ENCODE measurements at regions not wholly inside any gene's neighbourhood (a gene's known extent, or its start where the extent isn't known, plus 50 kb on each side); places are given as distances from the start of the nearest gene placed in this dataset.
"Not testable (repeated sequence)": the region's sequence is repeated elsewhere in the genome, so short reads cannot be mapped to it uniquely, and the experiment has no call there.

DNA sequence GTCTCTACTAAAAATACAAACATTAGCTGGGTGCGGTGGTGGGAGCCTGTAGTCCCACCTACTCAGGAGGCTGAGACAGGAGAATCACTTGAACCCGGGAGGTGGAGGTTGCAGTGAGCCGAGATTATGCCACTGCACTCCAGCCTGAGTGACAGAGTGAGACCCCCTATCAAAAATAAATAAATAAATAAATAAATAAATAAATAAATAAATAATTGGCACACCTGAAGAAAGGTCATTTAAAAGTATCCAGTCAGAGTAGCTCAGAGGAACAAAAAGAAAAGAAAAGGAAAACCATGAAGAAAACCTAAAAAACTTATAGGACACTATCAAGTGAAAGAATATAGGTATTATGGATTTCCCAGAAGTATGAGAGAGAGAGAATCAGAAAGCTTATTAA lies 330.1 kb upstream of the AR start:
- DNase-seq, result not testable (repeated sequence)

DNA sequence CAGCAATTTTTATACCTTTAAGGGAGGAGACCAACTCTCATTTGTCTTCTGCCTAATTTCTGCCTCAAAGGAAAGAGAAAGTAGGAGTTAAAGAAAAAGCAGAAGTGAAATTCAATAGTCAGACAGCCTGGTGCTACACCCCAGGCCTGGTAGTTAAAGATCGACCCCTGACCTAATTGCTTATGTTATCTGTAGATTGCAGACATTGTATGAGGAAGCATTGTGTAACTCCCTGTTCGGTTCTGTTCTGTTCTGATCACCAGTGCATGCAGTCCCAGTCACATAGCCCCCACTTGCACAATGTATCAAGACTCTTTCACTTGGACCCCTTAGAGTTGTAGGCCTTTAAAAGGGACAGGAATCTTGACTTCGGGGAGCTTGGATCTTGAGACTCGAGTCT lies 335.9 kb upstream of the AR start:
- DNase-seq, result no peak

DNA sequence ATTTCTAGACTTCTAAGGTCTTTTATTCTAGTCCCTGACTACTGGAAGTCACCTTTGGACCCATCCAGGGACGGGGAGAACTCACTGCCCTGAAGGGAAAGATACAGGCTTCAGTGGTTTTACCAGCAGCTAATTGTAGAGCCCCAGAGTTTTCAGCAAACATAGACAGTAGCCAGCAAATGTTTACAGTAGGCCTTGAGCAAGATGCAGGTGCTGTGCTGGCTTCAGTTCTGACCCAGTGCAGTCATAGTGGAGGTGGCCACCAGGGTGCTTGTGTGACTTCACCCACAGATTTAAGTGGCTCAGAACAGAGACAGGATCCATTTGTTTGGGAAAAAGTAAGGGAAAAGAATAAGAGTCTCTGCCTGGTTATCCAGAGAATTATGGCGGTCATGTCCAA lies 384.4 kb upstream of the AR start:
- no peak for DNase-seq

DNA sequence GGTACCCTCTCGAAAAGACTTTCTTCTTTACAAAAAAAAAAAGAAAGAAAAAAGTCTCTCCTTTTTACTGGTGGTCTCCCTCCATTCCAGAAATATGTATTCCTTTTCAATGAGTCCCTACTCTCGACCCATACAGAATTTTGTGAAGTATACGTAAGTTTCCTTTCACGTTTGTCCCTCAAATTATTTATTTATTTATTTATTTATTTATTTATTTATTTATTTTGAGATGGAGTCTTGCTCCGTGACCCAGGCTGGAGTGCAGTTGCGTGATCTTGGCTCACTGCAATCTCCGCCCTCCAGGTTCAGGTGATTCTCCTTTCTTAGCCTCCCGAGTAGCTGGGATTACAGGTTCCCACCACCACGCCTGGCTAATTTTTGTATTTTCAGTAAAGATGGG lies 429.2 kb upstream of the AR start:
- no peak for DNase-seq

DNA sequence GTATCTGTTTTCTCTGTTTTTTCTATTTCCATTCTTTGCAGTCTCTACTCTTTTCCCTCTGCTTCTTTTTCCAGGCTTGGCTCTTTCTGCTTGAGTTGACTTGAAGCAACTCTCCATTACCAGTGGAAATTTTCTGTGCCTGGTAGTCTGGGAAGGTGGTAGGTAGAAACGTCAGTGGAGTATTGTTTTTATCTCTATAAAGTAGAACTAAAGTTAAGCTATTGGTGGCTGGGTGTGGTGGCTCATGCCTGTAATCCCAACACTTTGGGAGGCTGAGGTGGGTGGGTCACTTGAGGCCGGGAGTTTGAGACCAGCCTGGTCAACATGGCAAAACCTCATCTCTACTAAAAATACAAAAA lies 438.1 kb upstream of the AR start:
- DNase-seq, result no peak

DNA sequence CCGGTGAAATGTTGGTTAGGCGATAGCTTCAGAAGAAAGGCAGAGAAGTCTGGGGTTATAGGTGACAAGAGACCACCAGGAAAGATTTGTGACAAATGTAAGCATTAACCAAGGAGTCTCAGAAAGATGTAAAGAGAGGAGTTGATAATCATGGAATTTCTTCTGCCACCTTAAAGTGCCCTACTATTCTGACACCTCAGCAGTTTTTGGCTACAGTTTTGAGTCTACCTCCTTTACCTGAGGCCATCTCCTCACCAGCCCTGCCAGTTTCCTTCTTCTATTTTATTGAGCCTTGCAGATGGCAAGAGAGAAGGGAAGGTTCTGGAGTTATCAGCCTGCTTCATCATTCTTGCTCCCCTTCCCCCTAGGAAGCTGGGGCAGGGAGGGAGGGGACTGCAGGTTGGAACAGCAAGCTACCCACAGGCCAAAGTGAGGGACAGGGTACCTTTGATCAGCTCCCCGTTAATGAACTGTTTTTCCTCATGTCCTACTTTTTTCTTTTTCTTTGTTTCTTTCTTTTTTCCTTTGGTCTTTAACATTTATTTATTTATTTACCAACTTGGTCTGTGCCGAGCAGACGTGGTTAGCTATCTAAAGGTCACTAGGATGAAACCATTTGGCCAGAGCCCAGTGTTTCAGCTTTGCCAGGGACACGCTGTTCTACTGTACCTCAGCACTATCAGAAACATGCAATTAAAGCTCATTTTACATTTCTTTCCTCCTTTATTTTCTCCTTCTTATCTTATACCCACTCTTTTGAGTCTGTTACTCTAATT lies 438.7 kb upstream of the AR start:
- DNase-seq, result no peak

DNA sequence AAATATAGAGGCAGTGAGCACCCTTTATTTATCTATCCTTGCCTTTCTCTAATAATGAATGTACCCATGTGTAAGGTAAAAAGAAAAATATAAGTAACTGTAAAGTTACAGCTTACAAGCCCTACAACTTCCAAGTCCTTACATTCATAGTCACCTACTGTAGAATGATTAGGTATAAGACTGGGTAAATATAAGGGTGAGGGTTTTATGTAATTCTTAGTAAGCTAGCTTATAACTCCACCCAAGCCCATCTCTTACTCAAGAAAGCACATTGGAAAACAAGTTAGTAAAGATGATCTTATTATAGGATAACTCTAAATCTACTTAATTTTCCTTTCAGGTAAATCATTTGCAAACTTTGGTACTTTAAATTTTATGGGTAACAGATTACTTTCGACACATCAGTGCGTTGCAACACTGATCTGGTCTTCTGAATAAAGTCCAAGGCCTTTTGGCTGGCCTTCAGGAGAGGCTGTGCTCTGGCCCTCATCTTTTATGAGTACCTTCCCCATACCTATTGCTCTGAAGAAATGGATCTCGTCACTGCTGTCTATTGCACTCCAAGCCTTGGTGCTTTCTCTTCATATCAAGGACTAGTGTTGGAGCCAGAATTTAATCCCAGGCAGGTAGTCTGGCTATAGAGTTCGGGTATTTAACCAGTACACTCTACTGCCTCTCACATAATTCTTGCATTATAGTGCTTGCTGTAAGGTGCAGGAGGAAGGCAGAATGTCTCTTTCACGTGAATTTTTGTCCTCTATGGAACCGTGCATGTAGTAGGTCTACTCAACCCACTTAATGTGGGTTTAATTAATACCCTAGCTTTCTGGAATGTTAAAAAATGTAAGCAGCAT lies 443.6 kb upstream of the AR start:
- DNase-seq, result no peak

DNA sequence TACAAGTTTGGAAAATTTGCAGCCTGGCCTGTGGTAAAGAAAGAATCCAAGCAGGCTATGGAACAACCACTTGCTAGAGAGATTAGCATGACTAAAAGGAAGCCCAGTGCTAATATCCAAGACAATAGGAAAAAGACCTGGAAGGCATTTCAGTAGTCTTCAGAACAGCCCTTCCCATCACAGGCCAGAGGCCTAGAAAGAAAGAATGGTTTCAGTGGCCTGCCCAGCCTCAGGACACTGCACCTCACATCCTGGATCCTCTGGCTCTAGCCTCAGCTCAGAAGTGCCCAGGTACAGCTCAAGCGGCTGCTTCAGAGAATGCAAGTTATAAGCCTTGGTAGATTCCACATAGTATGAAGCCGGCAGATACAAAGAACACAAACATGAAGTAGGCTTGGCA lies 449.8 kb upstream of the AR start:
- DNase-seq, result no peak

DNA sequence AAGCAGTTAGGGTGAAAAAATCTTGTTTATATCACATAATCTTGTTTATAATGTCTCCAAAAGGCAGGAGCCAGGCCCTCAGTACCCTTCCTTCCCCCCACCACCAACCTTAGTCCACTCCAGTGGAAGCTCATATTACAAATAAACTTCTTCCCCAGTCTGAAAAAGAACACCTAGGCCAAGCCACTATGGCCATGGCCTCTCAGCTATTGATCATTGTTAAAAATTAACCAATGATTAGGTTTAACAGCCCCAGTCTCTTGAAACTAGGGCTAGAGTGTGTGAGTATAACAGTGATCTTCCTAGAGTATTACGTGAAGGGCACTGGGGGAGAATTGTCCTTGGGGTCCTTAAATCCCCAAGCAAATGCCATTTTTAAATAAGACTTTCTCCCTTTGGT lies 411.9 kb upstream of the EDA2R start:
- DNase-seq, result no peak

DNA sequence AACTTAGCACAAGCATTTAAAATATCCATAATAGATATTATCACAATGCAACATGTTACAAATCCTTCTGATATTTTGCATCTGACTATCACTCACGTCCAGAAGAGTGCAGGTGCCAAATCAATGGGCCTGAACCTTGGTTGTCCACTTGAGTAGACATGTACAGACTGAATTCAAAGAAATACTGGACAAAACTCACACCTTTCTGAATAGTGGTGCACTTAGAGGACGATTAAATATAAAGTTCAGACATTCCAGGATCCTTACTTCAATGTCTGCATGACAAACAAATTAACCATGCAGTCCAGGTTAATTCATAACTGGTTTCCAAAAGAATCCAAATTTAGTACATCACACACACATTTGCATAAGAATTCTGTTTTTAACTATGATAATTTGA lies 406.0 kb upstream of the EDA2R start:
- no peak for DNase-seq

DNA sequence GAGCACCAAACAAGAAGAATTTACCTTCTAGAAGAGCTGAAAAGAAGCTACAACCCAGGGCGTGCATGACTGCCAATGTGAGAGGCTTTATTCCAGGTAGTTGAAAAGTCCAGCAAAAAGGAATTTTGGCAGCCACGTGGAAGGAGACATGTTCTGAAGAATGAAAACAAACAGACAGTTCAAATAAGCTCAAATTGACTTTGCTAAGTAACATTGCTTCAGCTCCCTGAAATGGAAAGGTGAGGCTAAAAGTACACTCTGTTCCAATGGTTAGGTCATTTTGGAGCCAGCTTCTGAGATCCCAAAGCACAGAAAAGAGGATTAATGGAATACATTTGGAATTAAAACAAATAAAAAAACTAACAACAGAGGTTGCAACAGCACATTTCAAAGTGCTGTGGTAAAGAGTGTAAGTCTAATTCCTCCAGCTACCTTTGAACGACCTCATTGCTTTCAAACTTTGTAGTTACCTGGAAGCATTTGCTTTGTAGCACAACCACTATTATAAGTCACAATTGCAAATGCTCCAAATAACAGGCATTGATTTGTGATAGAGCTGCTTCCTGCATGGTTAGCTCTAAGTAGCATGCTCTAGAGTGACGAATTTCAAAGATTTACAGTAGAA lies 405.3 kb upstream of the EDA2R start:
- no peak for DNase-seq

DNA sequence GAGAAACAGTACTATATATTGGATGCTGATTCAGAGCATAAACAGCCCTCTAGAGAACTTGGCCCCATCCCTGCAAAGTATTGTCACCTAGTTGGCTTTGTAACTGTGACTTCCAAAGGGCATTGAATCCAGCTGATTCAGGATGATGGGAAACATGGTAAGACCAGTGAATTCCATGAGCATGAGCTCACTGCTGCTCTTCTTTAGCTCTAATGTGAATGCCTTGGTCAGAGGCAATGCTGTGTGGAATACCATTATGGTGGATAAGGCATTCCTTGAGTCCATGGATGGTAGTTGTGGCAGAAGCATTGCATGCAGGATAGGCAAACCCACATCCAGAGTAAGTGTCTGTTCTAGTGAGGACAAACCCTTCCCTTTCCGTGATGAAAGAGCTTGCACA lies 365.6 kb upstream of the EDA2R start:
- DNase-seq, result no peak

DNA sequence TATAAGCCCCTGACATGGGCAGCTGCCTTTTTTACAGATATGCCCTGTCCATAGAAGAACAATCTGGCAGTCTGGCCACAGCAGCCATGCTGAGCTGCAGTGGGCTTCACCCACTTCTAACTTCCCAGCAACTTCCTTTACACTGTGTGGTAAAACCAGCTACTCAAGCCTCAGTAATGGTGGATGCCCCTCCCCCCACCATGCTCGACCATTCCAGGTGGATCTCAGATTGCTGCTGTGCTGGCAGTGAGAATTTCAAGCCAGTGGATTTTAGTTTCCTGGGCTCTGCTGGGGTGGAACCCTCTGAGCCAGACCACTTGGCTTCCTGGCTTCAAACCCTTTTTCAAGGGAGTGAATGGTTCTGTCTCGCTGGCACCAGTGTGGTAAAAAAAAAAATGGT lies 355.9 kb upstream of the EDA2R start:
- no peak for DNase-seq

DNA sequence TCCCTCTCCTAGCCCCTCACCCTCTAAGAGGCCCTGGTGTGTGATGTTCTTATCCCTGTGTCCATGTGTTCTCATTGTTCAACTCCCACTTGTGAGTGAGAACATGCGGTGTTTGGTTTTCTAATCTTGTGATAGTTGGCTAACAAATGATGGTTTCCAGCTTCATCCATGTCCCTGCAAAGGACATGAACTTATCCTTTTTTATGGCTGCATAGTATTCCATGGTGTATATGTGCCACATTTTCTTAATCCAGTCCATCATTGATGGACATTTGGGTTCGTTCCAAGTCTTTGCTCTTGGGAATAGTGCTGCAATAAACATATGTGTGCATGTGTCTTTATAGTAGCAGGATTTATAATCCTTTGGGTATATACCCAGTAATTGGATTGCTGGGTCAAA lies 353.2 kb upstream of the EDA2R start:
- DNase-seq, result not testable (repeated sequence)

DNA sequence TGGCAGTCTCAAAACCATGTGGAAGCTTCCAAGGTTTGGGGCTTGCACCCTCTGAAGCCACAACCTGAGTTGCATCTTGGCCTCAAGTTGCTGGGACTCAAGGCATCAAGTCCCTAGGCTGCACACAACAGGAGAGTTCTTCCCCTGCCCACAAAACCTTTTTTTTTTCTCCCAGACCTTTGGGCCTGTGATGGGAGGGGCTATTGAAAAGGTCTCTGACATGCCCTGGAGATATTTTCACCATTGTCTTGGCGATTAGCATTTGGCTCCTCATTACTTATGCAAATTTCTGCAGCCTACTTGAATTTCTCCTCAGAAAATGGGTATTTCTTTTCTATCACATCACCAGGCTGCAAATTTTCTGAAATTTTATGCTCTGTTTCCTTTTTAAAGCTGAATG lies 349.5 kb upstream of the EDA2R start:
- no peak for DNase-seq

DNA sequence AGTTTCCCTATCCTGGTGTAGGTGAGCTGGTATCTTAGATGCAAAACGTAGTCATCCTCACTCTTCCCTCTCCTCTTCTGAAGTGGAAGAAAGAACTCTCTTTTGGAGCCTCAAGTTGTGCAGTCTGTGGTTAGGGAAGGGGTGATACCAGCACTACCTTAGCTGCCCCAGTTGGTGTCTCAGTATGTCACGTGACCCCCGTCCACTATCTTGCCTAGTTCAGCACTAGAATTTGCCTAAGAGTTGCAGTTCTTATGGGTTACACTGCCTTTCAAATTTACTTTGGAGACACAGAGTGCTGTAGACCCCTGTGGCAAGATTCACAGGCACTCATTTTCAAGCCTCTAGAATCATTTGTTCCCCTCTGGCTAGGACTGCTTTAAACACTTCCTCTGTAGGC lies 322.8 kb upstream of the EDA2R start:
- DNase-seq, result no peak

DNA sequence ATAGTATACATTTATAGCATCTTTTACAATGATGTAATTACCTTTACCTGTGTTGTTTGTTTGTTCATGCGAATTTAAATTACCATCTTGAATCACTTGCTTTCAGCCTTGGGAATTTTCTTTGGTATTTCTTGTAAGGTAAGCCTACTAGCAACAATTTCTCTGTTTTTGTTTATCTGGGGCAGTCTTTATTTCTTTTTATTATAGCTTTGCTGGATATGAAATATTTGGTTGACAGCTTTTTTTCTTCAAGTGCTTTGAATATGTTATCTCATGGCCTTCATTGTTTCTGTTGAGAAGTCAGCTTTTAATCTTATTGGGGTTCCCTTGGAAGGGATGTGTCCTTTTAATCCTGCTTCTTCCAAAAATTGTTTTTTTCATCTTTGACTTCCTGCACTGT lies 292.8 kb upstream of the EDA2R start:
- no peak for DNase-seq

DNA sequence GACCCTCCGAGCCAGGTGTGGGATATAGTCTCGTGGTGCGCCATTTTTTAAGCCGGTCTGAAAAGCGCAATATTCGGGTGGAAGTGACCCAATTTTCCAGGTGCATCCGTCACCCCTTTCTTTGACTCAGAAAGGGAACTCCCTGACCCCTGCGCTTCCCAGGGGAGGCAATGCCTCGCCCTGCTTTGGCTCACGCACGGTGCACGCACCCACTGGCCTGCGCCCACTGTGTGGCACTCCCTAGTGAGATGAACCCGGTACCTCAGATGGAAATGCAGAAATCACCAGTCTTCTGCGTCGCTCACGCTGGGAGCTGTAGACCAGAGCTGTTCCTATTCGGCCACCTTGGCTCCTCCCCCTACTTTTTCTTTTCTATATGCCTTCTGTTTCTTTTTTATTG lies 291.6 kb upstream of the EDA2R start:
- not testable (repeated sequence) for DNase-seq

DNA sequence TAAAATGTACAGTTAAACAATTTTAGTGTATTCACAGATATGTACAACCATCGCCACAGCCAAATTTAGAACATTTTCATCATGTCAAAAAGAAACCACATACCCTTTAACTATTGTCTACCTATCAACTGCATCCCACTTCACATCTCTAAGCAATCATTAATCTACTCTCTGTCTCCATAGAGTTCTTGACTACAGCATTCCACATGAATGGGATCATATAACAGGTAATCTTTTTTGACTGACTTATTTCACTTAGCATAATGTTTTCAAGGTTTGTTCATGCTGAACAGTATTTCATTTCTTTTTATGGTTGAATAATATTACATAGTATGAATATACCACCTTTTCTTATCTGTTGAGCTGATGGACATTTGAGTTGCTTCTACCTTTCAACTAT lies 281.4 kb upstream of the EDA2R start:
- DNase-seq, result no peak

DNA sequence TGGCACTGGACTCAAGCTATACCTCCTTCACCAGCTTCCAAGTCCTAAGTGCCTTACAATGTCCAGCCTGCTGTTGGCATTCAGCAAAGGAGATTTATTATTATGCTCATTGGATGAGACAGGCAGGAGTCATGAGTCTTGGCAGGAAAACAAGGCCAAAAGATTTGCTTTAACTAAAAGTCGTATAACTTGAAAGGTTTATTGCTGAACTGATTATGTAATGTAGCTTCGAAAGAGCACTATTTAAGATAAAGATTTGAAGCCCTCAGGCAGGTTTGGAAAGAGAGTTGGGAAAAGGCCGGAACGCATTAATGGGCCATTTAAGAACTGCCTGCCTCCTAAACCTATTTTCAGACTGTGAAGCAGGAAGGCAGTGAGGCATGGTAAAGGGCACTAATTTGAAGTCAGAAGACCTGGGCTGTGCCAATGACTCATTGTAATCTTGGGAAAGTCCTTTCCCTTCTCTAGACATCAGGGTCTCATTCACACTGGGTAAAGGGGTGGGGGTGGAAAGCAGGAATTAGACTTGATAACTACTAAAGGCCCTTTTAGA lies 280.5 kb upstream of the EDA2R start:
- no peak for DNase-seq

DNA sequence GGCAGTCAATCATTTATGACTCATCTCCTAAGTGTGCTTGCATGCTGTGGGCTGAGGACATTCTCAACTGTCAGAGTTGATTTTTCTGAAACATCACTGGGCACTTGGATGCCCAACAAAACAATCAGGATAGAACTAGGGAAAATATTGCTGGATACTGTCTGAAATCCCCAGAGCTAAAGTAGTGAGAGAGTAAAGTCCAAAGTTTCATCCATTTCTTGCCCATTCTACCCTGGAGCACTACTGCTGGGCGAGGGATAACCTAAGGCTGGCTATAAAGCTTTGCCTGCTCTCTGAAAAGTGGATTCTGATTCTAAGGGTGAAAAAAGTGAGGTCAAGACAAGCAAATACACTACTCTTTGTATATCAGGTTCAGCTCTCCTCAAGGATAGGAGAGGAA lies 279.6 kb upstream of the EDA2R start:
- DNase-seq, result no peak

DNA sequence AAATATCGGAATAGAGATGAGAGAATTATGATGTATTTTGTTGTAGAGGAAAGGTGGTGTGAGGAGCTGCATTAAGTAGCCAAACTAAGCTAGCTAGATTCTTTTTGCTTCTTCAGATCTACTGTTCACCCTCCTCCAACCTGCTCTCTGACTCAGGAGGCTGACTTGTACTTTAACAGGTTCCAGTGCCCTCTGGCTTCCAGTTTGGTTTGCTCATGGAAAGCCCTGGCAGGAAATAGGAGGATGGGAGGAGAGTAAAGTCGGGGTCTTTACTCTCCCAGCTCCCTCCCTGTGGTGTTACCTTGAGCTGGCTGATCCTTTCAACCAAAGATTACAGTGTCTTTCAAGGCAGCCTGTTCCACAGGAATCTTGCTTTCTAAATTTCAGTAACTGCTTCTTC lies 277.0 kb upstream of the EDA2R start:
- DNase-seq, result no peak

DNA sequence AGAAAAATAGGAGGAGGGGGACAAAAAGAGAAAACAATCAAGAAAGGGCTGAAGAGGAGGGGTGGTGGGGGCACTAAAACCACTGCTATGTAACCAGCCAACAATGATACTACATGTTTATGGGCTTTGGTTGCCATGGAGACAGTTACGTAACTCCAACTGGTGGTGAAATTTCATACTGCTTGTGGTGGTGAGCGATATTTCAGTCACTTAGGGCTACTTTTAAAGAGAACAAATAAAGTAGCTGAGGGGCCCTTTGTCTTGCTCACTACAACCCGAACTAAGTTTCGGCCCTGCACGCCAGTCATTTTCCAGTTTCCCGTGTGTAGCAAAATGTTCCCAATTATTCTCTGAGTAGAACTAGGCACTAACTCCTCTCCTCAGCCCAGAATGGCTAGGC lies 275.2 kb upstream of the EDA2R start:
- DNase-seq, result no peak

DNA sequence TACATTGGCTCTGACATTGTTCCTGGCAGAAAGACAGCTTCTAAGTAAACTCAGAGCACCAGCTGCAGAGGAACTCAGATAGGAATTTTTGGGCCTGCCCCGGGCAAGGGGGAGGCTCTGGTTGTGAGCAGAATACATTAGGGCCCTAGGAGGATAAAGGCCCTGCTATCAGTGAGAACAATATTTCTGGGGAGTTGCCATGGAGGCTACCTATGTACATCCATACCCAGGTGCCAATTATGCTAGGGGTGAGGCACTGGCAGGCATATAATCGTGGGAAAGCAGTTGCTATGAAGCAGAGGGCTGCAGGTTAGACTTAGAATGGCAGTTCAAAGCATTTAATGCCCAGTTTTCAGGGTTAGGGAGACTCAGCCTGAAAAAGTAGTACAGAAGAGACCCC lies 273.5 kb upstream of the EDA2R start:
- DNase-seq, result no peak

Data from effector CD8-positive, alpha-beta T cell (primary cell).